Tibial artery (tissue), 4 donors: ENCODE measurements at regions not wholly inside any gene's neighbourhood (a gene's known extent, or its start where the extent isn't known, plus 50 kb on each side); places are given as distances from the start of the nearest gene placed in this dataset.
"Not testable (repeated sequence)": the region's sequence is repeated elsewhere in the genome, so short reads cannot be mapped to it uniquely, and the experiment has no call there.

Source experiments
- DNase-seq, 2 donors: peaks; one replicate each; pipeline ENCODE4 v3.0.0-alpha.2; 2019
- H3K27ac ChIP-seq, 2 donors: fragments of 200-600 bp; sonication (generic) in 1 of 2; 1 replicate in 1 of 2; 2 replicates in 1 of 2; pipeline ENCODE4 v1.5.1; 2018 to 2019; ENCODE audit warnings: mild to moderate bottlenecking in 1 of 2
- H3K27me3 ChIP-seq, 2 donors: fragments of 200-600 bp; sonication (generic) in 1 of 2; one replicate each; pipeline versions ENCODE4 v1.5.1 to v1.6.0; 2016 to 2019
- H3K36me3 ChIP-seq, 3 donors: fragments of 200-600 bp; sonication (generic) in 2 of 3; one replicate each; pipeline ENCODE4 v1.5.1; 2016 to 2019; ENCODE audit warnings: mild to moderate bottlenecking in 2 of 3
- H3K4me1 ChIP-seq, 4 donors: fragments of 200-600 bp; sonication (generic) in 2 of 4; 1 replicate in 3 of 4; 2 replicates in 1 of 4; pipeline ENCODE4 v1.5.1; 2016 to 2019
- H3K4me3 ChIP-seq, 2 donors: fragments of 200-600 bp; sonication (generic) in 1 of 2; 1 replicate in 1 of 2; 2 replicates in 1 of 2; pipeline ENCODE4 v1.5.1; 2018 to 2019; ENCODE audit warnings: mild to moderate bottlenecking in 2 of 2
- H3K9me3 ChIP-seq, 3 donors: fragments of 200-600 bp; sonication (generic) in 1 of 3; one replicate each; pipeline ENCODE4 v1.5.1; 2016 to 2019
- CTCF ChIP-seq, 2 experiments: fragments of 200-600 bp in 1 of 2; fragments of 450-650 bp in 1 of 2; IDR thresholded peaks; one replicate each; pipeline ENCODE4 v1.5.1; 2017 to 2019; ENCODE audit warnings: antibody characterized with exemption in 2 of 2, mild to moderate bottlenecking in 1 of 2, moderate library complexity in 1 of 2
- intact Hi-C: fragments of 100-400 bp; cut with DNase I; formaldehyde crosslinking; loops from one replicate; pipeline ENCODE4 v1.15.0; 2023; ENCODE audit warnings: low total_unique reads

- H3K4me1 ChIP-seq, DNase-seq, H3K36me3 ChIP-seq, intact Hi-C loops, H3K4me3 ChIP-seq, H3K9me3 ChIP-seq, H3K27ac ChIP-seq, H3K27me3 ChIP-seq: not testable (repeated sequence)
Measured at GRCh38 chr15:83335542-83335941, 51.1 kb upstream of the BNC1 start.

GRCh38 chr15:83339396-83339795, 54.9 kb upstream of the BNC1 start:
- DNase-seq, result no peak
- Histone ChIP-seq H3K9me3 (no peaks in the 10 kb centered on the region), H3K27ac (no peak overlapping the region), H3K36me3 (no peaks in the 10 kb centered on the region), H3K4me3 (no peak overlapping the region), H3K27me3 (no peaks in the 10 kb centered on the region), H3K4me1 (no peaks in the 10 kb centered on the region)
- intact Hi-C loops, result no loop called here
- TF ChIP-seq CTCF (IDR thresholded peaks at IDR 0.05), result no peak

GRCh38 chr15:83340087-83340486, 55.6 kb upstream of the BNC1 start:
- TF ChIP-seq CTCF (IDR thresholded peaks at IDR 0.05), result no peak
- no peak overlapping the region for H3K27ac ChIP-seq
- H3K36me3 ChIP-seq, result no peaks in the 10 kb centered on the region
- DNase-seq, result no peak
- no peak overlapping the region for H3K4me3 ChIP-seq
- H3K4me1 ChIP-seq, result no peaks in the 10 kb centered on the region
- no peaks in the 10 kb centered on the region for H3K9me3 ChIP-seq
- intact Hi-C loops, result no loop called here
- H3K27me3 ChIP-seq, result no peaks in the 10 kb centered on the region

- Histone ChIP-seq H3K27me3 (no peaks in the 10 kb centered on the region), H3K36me3 (no peaks in the 10 kb centered on the region), H3K4me1 (no peaks in the 10 kb centered on the region), H3K27ac (no peak overlapping the region), H3K4me3 (no peak overlapping the region), H3K9me3 (no peaks in the 10 kb centered on the region)
- TF ChIP-seq CTCF (IDR thresholded peaks at IDR 0.05), result no peak
- intact Hi-C loops, result no loop called here
- DNase-seq, result no peak
Measured at GRCh38 chr15:83346342-83346741, 61.9 kb upstream of the BNC1 start.

GRCh38 chr15:83352119-83352518, 67.7 kb upstream of the BNC1 start:
- H3K4me1 ChIP-seq, result no peaks in the 10 kb centered on the region
- intact Hi-C loops, result no loop called here
- no peak for TF ChIP-seq CTCF (IDR thresholded peaks at IDR 0.05)

GRCh38 chr15:83356501-83357399, 72.3 kb upstream of the BNC1 start:
- H3K27ac ChIP-seq, result no peak overlapping the region
- intact Hi-C loops, result no loop called here
- no peaks in the 10 kb centered on the region for H3K36me3 ChIP-seq
- DNase-seq, result no peak
- H3K4me1 ChIP-seq, result no peaks in the 10 kb centered on the region
- no peak overlapping the region for H3K4me3 ChIP-seq
- H3K27me3 ChIP-seq, result peaks cover 0 to 34% of the 10 kb centered on the region in 2 donors
- no peak for TF ChIP-seq CTCF (IDR thresholded peaks at IDR 0.05)
- H3K9me3 ChIP-seq, result peaks cover 0 to 3% (median 0%) of the 10 kb centered on the region in 3 donors

More at GRCh38 chr15:83352119-83352518, 67.7 kb upstream of the BNC1 start:
- Histone ChIP-seq H3K27me3 (peaks cover 0 to 8% of the 10 kb centered on the region in 2 donors), H3K27ac (no peak overlapping the region), H3K36me3 (no peaks in the 10 kb centered on the region), H3K4me3 (no peak overlapping the region), H3K9me3 (peaks cover 0 to 3% (median 0%) of the 10 kb centered on the region in 3 donors)
- no peak for DNase-seq
